Fibroblast of lung (primary cell): ENCODE measurements at regions not wholly inside any gene's neighbourhood (a gene's known extent, or its start where the extent isn't known, plus 50 kb on each side); places are given as distances from the start of the nearest gene placed in this dataset.
A peak's percentile ranks its signal among the peaks of the same experiment; 100 is the strongest.

Experiments
- DNase-seq, 2 donors: peaks; one replicate each; pipeline versions ENCODE4 v3.0.0 to v3.0.0-alpha.2; 2010; ENCODE audit warnings: low read depth in 2 of 2
- H2AFZ ChIP-seq: 2 replicates; pipeline ENCODE4 v1.5.1; 2012; ENCODE audit warnings: low read length, control low read depth, inconsistent platforms
- H3K27ac ChIP-seq: 2 replicates; pipeline ENCODE4 v1.5.1; 2011; ENCODE audit warnings: low read length, control low read depth; ENCODE audit not compliant: insufficient read depth
- H3K27me3 ChIP-seq: 2 replicates; pipeline ENCODE4 v1.5.1; 2011; ENCODE audit warnings: mild to moderate bottlenecking, low read length; ENCODE audit not compliant: control insufficient read depth, insufficient read depth
- H3K36me3 ChIP-seq: 2 replicates; pipeline ENCODE4 v1.5.1; 2011; ENCODE audit warnings: low read length; ENCODE audit not compliant: control insufficient read depth, insufficient read depth
- H3K4me1 ChIP-seq: 2 replicates; pipeline ENCODE4 v1.5.1; 2011; ENCODE audit warnings: low read length; ENCODE audit not compliant: control insufficient read depth, insufficient read depth; ENCODE audit errors: extremely low read depth
- H3K4me2 ChIP-seq: 2 replicates; pipeline ENCODE4 v1.5.1; 2011; ENCODE audit warnings: low read length, control low read depth; ENCODE audit not compliant: insufficient read depth; ENCODE audit errors: extremely low read depth
- H3K4me3 ChIP-seq, 4 experiments: fragments of 200-600 bp in 1 of 4; sonication (generic) in 1 of 4; replicated peaks in 1 of 4; 2 replicates each; pipeline ENCODE4 v1.5.1; 2011 to 2016; ENCODE audit warnings: low read length in 4 of 4, low read depth in 3 of 4, mild to moderate bottlenecking in 3 of 4, control low read depth in 2 of 4, inconsistent platforms in 1 of 4, mixed read lengths in 1 of 4; ENCODE audit not compliant: insufficient read depth in 1 of 4; ENCODE audit errors: control extremely low read depth in 1 of 4
- H3K79me2 ChIP-seq: 2 replicates; pipeline ENCODE4 v1.5.1; 2012; ENCODE audit warnings: mild to moderate bottlenecking, low read length, inconsistent platforms; ENCODE audit not compliant: control insufficient read depth, insufficient read depth
- H3K9ac ChIP-seq: 2 replicates; pipeline ENCODE4 v1.5.1; 2011; ENCODE audit warnings: mild to moderate bottlenecking, low read length, control low read depth; ENCODE audit not compliant: insufficient read depth
- H3K9me3 ChIP-seq: 2 replicates; pipeline ENCODE4 v1.5.1; 2012; ENCODE audit warnings: low read depth, low read length; ENCODE audit not compliant: control insufficient read depth, insufficient read depth
- H4K20me1 ChIP-seq: 2 replicates; pipeline ENCODE4 v1.5.1; 2011; ENCODE audit warnings: low read length; ENCODE audit not compliant: control insufficient read depth, insufficient read depth; ENCODE audit errors: extremely low read depth
- EZH2 ChIP-seq: IDR thresholded peaks from 2 replicates; pipeline ENCODE4 v1.5.1; 2012; ENCODE audit warnings: low read length, control low read depth, mild to moderate bottlenecking; ENCODE audit errors: missing control alignments
- TF ChIP-seq, protein P1 (sequence below), 2 donors: IDR thresholded peaks in 1 of 2; conservative IDR thresholded peaks in 1 of 2; 1 replicate in 1 of 2; 2 replicates in 1 of 2; pipeline ENCODE4 v1.5.1; 2011 to 2012; ENCODE audit warnings: low read length in 2 of 2, control low read depth in 1 of 2, inconsistent platforms in 1 of 2, low read depth in 1 of 2, mild to moderate bottlenecking in 1 of 2

DNA sequence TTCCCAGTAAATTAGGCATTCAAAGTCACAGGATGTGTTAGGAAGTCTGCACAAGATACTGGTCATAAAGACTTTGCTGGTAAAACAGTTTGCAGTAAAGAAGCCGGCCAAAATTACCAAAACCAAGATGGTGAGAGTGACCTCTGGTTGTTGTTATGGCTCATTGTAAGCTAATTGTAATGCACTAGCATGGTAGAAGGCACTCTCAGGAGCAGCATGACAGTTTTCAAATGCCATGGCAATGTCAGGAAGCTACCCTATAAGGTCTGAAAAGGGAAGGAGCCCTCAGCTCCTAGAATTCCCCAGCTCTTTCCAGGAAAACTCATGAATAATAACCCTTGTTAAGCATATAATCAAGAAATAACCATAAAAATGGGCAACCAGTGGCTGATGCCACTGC is 64.3 kb upstream of the TNC start:
- no peaks in the 10 kb centered on the region for H3K79me2 ChIP-seq
- H4K20me1 ChIP-seq, result no peaks in the 10 kb centered on the region
- no peaks in the 10 kb centered on the region for H3K36me3 ChIP-seq
- TF ChIP-seq, protein P1, sequence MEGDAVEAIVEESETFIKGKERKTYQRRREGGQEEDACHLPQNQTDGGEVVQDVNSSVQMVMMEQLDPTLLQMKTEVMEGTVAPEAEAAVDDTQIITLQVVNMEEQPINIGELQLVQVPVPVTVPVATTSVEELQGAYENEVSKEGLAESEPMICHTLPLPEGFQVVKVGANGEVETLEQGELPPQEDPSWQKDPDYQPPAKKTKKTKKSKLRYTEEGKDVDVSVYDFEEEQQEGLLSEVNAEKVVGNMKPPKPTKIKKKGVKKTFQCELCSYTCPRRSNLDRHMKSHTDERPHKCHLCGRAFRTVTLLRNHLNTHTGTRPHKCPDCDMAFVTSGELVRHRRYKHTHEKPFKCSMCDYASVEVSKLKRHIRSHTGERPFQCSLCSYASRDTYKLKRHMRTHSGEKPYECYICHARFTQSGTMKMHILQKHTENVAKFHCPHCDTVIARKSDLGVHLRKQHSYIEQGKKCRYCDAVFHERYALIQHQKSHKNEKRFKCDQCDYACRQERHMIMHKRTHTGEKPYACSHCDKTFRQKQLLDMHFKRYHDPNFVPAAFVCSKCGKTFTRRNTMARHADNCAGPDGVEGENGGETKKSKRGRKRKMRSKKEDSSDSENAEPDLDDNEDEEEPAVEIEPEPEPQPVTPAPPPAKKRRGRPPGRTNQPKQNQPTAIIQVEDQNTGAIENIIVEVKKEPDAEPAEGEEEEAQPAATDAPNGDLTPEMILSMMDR (conservative IDR thresholded peaks at IDR 0.05 in 1 of 2, IDR thresholded peaks at IDR 0.05 in 1 of 2; ENCODE audit: low read depth in 1 of 2, low read length in 2 of 2), result no peak
- no peak for TF ChIP-seq EZH2
- no peak overlapping the region for H3K4me2 ChIP-seq
- H3K9ac ChIP-seq, result no peak overlapping the region
- no peak overlapping the region for H3K27ac ChIP-seq
- H3K27me3 ChIP-seq, result no peaks in the 10 kb centered on the region
- DNase-seq, result no peak
- no peak overlapping the region for H3K4me3 ChIP-seq
- no peaks in the 10 kb centered on the region for H3K9me3 ChIP-seq
- no peaks in the 10 kb centered on the region for H3K4me1 ChIP-seq
- no peak overlapping the region for H2AFZ ChIP-seq

DNA sequence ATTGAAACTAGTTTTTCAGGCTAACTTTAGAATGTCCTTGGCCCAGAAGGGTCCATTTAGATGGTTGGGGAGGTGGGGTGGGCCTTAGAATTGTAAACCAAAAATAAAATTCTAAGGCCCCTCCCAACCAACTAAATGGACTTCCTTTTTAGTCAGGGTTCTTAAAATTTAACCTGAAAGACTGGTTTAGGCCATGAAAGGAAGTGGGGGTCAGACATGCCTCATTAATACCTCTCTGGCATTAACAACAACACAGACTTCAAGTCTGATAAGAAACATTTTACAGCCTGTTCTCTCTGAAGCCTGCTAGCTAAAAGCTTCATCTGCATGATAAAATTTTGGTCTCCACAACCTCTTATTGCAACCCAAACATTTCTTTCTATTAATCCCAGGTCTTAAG is 65.5 kb upstream of the TNC start:
- Histone ChIP-seq H2AFZ (no peak overlapping the region), H4K20me1 (no peaks in the 10 kb centered on the region), H3K9ac (no peak overlapping the region), H3K4me1 (no peaks in the 10 kb centered on the region), H3K36me3 (no peaks in the 10 kb centered on the region), H3K9me3 (no peaks in the 10 kb centered on the region), H3K4me2 (no peak overlapping the region), H3K4me3 (no peak overlapping the region), H3K27ac (no peak overlapping the region), H3K79me2 (no peaks in the 10 kb centered on the region), H3K27me3 (no peaks in the 10 kb centered on the region)
- TF ChIP-seq, protein P1 (conservative IDR thresholded peaks at IDR 0.05 in 1 of 2, IDR thresholded peaks at IDR 0.05 in 1 of 2; ENCODE audit: low read depth in 1 of 2, low read length in 2 of 2), result no peak
- TF ChIP-seq EZH2, result no peak
- no peak for DNase-seq

DNA sequence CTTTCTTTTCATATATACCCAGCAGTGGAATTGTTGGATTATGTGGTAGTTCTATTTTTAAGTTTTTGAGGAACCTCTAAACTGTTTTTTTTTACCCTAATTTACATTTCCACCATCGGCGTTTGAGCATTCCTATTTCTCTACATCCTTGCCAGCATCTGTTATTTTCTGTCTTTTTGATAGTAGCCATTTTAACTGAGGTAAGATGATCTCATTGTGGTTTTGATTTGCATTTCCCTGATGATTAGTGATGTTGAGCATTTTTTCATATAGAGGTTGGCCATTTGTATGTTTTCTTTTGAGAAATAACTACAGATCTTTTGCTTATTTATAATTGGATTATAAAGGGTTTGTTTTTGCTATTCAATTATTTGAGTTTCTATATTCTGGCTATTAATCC is 71.7 kb upstream of the TNC start:
- Histone ChIP-seq H3K27ac (no peak overlapping the region), H3K9me3 (no peaks in the 10 kb centered on the region), H3K9ac (no peak overlapping the region), H2AFZ (no peak overlapping the region), H3K36me3 (no peaks in the 10 kb centered on the region), H3K79me2 (no peaks in the 10 kb centered on the region), H3K4me3 (no peak overlapping the region), H3K4me2 (no peak overlapping the region), H3K4me1 (peaks cover 12% of the 10 kb centered on the region), H3K27me3 (no peaks in the 10 kb centered on the region), H4K20me1 (no peaks in the 10 kb centered on the region)
- DNase-seq, result peak in 1 of 2 donors; percentile 74
- TF ChIP-seq, protein P1 (conservative IDR thresholded peaks at IDR 0.05 in 1 of 2, IDR thresholded peaks at IDR 0.05 in 1 of 2; ENCODE audit: low read depth in 1 of 2, low read length in 2 of 2), result no peak
- no peak for TF ChIP-seq EZH2
